Neural cell (in vitro differentiated cells): ENCODE measurements at regions not wholly inside any gene's neighbourhood (a gene's known extent, or its start where the extent isn't known, plus 50 kb on each side); places are given as distances from the start of the nearest gene placed in this dataset.

Experiments used
- EP300 ChIP-seq: fragments of 450-650 bp; conservative IDR thresholded peaks from 2 replicates; pipeline ENCODE4 v1.6.1; 2014; ENCODE audit warnings: antibody characterized with exemption, mild to moderate bottlenecking, moderate library complexity; ENCODE audit not compliant: poor library complexity, severe bottlenecking
- EZH2 ChIP-seq: fragments of 200-600, 300-800 bp; shearing (Covaris generic), sonication (generic); IDR thresholded peaks from 2 replicates; pipeline ENCODE4 v1.6.1; 2014; ENCODE audit warnings: antibody characterized with exemption, low read length, borderline replicate concordance, mild to moderate bottlenecking; ENCODE audit not compliant: insufficient read depth, poor library complexity, severe bottlenecking
- POLR2AphosphoS5 ChIP-seq: IDR thresholded peaks from 2 replicates; pipeline ENCODE4 v1.6.1; 2012
- SMC3 ChIP-seq: fragments of 450-650 bp; conservative IDR thresholded peaks from 2 replicates; pipeline ENCODE4 v1.6.1; 2014; ENCODE audit warnings: antibody characterized with exemption, mild to moderate bottlenecking, moderate library complexity; ENCODE audit not compliant: poor library complexity
- TAF1 ChIP-seq: IDR thresholded peaks from 2 replicates; pipeline ENCODE4 v1.6.1; 2012; ENCODE audit warnings: low read depth
- TF ChIP-seq, protein P1 (sequence below): fragments of 450-650 bp; IDR thresholded peaks from 2 replicates; pipeline ENCODE4 v1.5.1; 2014; ENCODE audit warnings: antibody characterized with exemption, mild to moderate bottlenecking, moderate library complexity; ENCODE audit not compliant: poor library complexity, severe bottlenecking
- TF ChIP-seq, protein P2 (sequence below): IDR thresholded peaks from 2 replicates; pipeline ENCODE4 v1.6.1; 2012; ENCODE audit warnings: borderline replicate concordance

DNA sequence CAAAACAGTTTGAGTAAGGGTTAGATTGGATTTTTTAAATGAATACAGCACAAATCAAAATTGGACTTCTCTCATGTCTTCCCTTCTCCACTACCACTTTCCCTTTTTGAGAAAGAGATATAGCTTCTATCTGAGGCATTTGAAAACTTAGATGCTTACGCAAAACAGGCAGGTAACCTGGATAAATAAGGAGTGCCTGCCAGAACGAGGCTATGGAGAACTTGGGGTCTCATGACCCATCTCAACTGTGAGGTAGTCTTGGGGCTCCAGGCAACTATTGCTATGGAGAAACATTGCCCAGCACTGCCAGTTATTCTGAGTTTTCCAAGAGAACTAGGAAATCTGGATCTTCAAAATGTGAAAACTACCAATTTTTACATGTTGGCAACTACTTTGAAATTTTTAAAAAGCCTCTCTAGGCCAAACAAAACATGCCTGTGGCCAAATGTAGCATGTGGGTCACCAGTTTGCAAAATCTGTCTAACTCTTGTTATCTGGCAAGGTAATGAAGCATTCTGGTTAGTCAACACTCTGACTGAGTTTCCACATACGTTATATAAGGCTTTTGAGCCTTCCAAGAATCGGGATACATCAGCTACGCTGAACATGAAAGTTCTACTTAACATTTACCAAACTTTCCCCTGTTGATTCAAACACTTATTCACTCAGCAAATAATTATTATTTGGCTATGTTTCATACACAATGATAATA lies 752.7 kb downstream of the KCNA4 start:
- TF ChIP-seq POLR2AphosphoS5 (no peak), TAF1 (no peak), SMC3 (no peak), EZH2 (no peak), EP300 (no peak)
- TF ChIP-seq, protein P1, sequence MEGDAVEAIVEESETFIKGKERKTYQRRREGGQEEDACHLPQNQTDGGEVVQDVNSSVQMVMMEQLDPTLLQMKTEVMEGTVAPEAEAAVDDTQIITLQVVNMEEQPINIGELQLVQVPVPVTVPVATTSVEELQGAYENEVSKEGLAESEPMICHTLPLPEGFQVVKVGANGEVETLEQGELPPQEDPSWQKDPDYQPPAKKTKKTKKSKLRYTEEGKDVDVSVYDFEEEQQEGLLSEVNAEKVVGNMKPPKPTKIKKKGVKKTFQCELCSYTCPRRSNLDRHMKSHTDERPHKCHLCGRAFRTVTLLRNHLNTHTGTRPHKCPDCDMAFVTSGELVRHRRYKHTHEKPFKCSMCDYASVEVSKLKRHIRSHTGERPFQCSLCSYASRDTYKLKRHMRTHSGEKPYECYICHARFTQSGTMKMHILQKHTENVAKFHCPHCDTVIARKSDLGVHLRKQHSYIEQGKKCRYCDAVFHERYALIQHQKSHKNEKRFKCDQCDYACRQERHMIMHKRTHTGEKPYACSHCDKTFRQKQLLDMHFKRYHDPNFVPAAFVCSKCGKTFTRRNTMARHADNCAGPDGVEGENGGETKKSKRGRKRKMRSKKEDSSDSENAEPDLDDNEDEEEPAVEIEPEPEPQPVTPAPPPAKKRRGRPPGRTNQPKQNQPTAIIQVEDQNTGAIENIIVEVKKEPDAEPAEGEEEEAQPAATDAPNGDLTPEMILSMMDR = no peak
- TF ChIP-seq, protein P2, sequence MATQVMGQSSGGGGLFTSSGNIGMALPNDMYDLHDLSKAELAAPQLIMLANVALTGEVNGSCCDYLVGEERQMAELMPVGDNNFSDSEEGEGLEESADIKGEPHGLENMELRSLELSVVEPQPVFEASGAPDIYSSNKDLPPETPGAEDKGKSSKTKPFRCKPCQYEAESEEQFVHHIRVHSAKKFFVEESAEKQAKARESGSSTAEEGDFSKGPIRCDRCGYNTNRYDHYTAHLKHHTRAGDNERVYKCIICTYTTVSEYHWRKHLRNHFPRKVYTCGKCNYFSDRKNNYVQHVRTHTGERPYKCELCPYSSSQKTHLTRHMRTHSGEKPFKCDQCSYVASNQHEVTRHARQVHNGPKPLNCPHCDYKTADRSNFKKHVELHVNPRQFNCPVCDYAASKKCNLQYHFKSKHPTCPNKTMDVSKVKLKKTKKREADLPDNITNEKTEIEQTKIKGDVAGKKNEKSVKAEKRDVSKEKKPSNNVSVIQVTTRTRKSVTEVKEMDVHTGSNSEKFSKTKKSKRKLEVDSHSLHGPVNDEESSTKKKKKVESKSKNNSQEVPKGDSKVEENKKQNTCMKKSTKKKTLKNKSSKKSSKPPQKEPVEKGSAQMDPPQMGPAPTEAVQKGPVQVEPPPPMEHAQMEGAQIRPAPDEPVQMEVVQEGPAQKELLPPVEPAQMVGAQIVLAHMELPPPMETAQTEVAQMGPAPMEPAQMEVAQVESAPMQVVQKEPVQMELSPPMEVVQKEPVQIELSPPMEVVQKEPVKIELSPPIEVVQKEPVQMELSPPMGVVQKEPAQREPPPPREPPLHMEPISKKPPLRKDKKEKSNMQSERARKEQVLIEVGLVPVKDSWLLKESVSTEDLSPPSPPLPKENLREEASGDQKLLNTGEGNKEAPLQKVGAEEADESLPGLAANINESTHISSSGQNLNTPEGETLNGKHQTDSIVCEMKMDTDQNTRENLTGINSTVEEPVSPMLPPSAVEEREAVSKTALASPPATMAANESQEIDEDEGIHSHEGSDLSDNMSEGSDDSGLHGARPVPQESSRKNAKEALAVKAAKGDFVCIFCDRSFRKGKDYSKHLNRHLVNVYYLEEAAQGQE = no peak
